OCI-LY3 (cell line): ENCODE measurements at regions not wholly inside any gene's neighbourhood (a gene's known extent, or its start where the extent isn't known, plus 50 kb on each side); places are given as distances from the start of the nearest gene placed in this dataset.

Experiments
- EZH2phosphoT487 ChIP-seq: fragments of 200-600 bp; shearing (Covaris generic); IDR thresholded peaks from 2 replicates; pipeline ENCODE4 v1.6.1; 2018; ENCODE audit warnings: antibody characterized with exemption, mixed run types, low read depth
- TF ChIP-seq, protein P1 (sequence below): fragments of 200-600, 300-600 bp; sonication (generic); IDR thresholded peaks from 2 replicates; pipeline ENCODE4 v1.5.1; 2014; ENCODE audit warnings: antibody characterized with exemption, low read length, low read depth

DNA sequence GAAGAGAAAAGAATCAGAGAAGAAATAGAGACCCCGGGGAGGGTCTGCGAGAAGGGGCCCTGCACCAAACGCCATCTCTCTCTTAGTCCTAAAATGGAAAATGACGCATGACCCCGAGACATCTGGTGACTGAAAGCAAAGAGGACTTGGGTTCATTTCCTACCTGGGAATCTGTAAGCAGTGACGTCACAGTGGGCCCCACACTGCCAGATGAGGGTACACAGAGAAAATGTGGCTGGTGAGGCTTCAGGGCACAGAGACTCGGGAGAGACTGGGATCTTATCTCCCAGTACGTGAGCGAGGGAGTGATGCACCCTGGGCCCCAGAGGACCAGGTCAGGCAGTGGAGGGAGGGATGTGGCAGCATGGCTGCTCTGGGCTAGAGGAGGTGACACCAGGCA, 288.1 kb upstream of the SFSWAP start:
- TF ChIP-seq, protein P1, sequence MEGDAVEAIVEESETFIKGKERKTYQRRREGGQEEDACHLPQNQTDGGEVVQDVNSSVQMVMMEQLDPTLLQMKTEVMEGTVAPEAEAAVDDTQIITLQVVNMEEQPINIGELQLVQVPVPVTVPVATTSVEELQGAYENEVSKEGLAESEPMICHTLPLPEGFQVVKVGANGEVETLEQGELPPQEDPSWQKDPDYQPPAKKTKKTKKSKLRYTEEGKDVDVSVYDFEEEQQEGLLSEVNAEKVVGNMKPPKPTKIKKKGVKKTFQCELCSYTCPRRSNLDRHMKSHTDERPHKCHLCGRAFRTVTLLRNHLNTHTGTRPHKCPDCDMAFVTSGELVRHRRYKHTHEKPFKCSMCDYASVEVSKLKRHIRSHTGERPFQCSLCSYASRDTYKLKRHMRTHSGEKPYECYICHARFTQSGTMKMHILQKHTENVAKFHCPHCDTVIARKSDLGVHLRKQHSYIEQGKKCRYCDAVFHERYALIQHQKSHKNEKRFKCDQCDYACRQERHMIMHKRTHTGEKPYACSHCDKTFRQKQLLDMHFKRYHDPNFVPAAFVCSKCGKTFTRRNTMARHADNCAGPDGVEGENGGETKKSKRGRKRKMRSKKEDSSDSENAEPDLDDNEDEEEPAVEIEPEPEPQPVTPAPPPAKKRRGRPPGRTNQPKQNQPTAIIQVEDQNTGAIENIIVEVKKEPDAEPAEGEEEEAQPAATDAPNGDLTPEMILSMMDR: no peak
- no peak for TF ChIP-seq EZH2phosphoT487
